HepG2 (cell line): ENCODE measurements at regions not wholly inside any gene's neighbourhood (a gene's known extent, or its start where the extent isn't known, plus 50 kb on each side); places are given as distances from the start of the nearest gene placed in this dataset.

Source experiments
- ATAC-seq: fragments of 200-7000 bp; cut with Tn5 transposase; 3 replicates; pipeline ENCODE4 v1.9.1; 2020; ENCODE audit warnings: mild to moderate bottlenecking, moderate library complexity
- BruUV-seq: library from RNA; stranded (reverse); fragments of 400-500 nt; replicated peaks from 2 replicates; lab custom pipeline; 2021; lab: Mats Ljungman, UMichigan
- CTCF ChIA-PET: fragments of 300-600 bp; formaldehyde crosslinking; extraction: SDS; loops from one replicate; lab custom pipeline; 2021; ENCODE audit warnings: low total read pairs, inconsistent platforms, low intra/inter-chr PET ratio; lab: Yijun Ruan, JAX
- POLR2A ChIA-PET: fragments of 350-600 bp; sonication (Branson Sonifier 250); formaldehyde crosslinking; loops from one replicate; lab custom pipeline; 2020; ENCODE audit warnings: antibody characterized with exemption, inconsistent platforms; lab: Yijun Ruan, JAX
- DNase-seq: peaks from one replicate; pipeline ENCODE4 v3.0.0-alpha.2; 2015; ENCODE audit warnings: low spot score
- FAIRE-seq: peaks from 3 replicates; lab custom pipeline; 2011; peaks lifted over from hg19 to GRCh38; lab: Jason Lieb, UNC
- H2AFZ ChIP-seq: one replicate; pipeline ENCODE4 v1.6.1; 2011; ENCODE audit warnings: low read length, inconsistent platforms
- H3K27ac ChIP-seq: fragments of 300-600 bp; 3 replicates; pipeline ENCODE4 v1.8.0; 2011; ENCODE audit warnings: mixed run types, mild to moderate bottlenecking, mixed read lengths, low read length, inconsistent platforms; ENCODE audit not compliant: insufficient read depth; ENCODE audit errors: extremely low read length
- H3K27me3 ChIP-seq, 2 experiments: fragments of 200-600 bp in 1 of 2; 2 replicates in 1 of 2; 3 replicates in 1 of 2; pipeline versions ENCODE4 v1.6.0 to v1.8.0; 2011; ENCODE audit warnings: low read length in 2 of 2, mild to moderate bottlenecking in 2 of 2, moderate library complexity in 2 of 2, inconsistent platforms in 1 of 2; ENCODE audit not compliant: insufficient read depth in 2 of 2, control insufficient read depth in 1 of 2
- H3K36me3 ChIP-seq, 2 experiments: fragments of 200-600 bp in 1 of 2; replicated peaks in 1 of 2; 2 replicates in 1 of 2; 3 replicates in 1 of 2; pipeline versions ENCODE4 v1.5.1 to v1.8.0; 2011; ENCODE audit warnings: low read length in 2 of 2, inconsistent platforms in 1 of 2; ENCODE audit not compliant: insufficient read depth in 2 of 2, control insufficient read depth in 1 of 2
- H3K4me1 ChIP-seq: 2 replicates; pipeline ENCODE4 v1.5.1; 2012; ENCODE audit warnings: low read length, inconsistent platforms; ENCODE audit not compliant: insufficient read depth
- H3K4me2 ChIP-seq: 2 replicates; pipeline ENCODE4 v1.6.0; 2011; ENCODE audit warnings: low read depth, low read length, inconsistent platforms
- H3K4me3 ChIP-seq, 3 experiments: fragments of 200-600 bp in 1 of 3; sonication (generic), shearing (Covaris generic) in 1 of 3; replicated peaks in 1 of 3; 2 replicates each; pipeline ENCODE4 v1.5.1; 2011 to 2016; ENCODE audit warnings: low read length in 3 of 3, inconsistent platforms in 2 of 3, low read depth in 2 of 3, mild to moderate bottlenecking in 2 of 3, control low read depth in 1 of 3, mixed read lengths in 1 of 3; ENCODE audit not compliant: insufficient read depth in 1 of 3
- H3K79me2 ChIP-seq: one replicate; pipeline ENCODE4 v1.6.1; 2011; ENCODE audit warnings: low read length, inconsistent platforms; ENCODE audit not compliant: insufficient read depth
- H3K9ac ChIP-seq: 2 replicates; pipeline ENCODE4 v1.6.0; 2011; ENCODE audit warnings: mild to moderate bottlenecking, low read depth, low read length, inconsistent platforms; ENCODE audit not compliant: insufficient read depth
- H3K9me3 ChIP-seq: 2 replicates; pipeline ENCODE4 v1.5.1; 2012; ENCODE audit warnings: mild to moderate bottlenecking, low read length
- H4K20me1 ChIP-seq: 2 replicates; pipeline ENCODE4 v1.6.0; 2011; ENCODE audit warnings: inconsistent platforms, mild to moderate bottlenecking, low read length, moderate library complexity; ENCODE audit not compliant: insufficient read depth
- AGO1 ChIP-seq: fragments of 200-400 bp; formaldehyde crosslinking; IDR thresholded peaks from 2 replicates; pipeline ENCODE4 v1.6.1; 2017; ENCODE audit warnings: mild to moderate bottlenecking, low read depth, low read length, moderate library complexity; ENCODE audit not compliant: poor library complexity, severe bottlenecking
- BHLHE40 ChIP-seq: IDR thresholded peaks from 2 replicates; pipeline ENCODE4 v1.6.1; 2011; ENCODE audit warnings: low read length, improper control_type of control experiment
- DNMT1 ChIP-seq: sonication (generic); formaldehyde crosslinking; IDR thresholded peaks from 2 replicates; pipeline ENCODE4 v1.5.1; 2020; ENCODE audit warnings: mild to moderate bottlenecking, missing genetic modification reagents
- FOSL2 ChIP-seq: sonication (generic); formaldehyde crosslinking; IDR thresholded peaks from 2 replicates; pipeline ENCODE4 v1.4.0; 2020; ENCODE audit warnings: missing genetic modification reagents
- HNF4A ChIP-seq: sonication (generic); formaldehyde crosslinking; IDR thresholded peaks from 2 replicates; pipeline ENCODE4 v1.4.0; 2020; ENCODE audit warnings: missing genetic modification reagents
- HNRNPL ChIP-seq: fragments of 200-400 bp; formaldehyde crosslinking; IDR thresholded peaks from 2 replicates; pipeline ENCODE4 v1.6.1; 2017; ENCODE audit warnings: mild to moderate bottlenecking, low read depth, low read length
- KDM3A ChIP-seq: IDR thresholded peaks from 2 replicates; pipeline ENCODE4 v1.6.1; 2018; ENCODE audit warnings: low read depth, missing compliant biosample characterization
- KLF6 ChIP-seq: IDR thresholded peaks from 2 replicates; pipeline ENCODE4 v1.8.0; 2016; ENCODE audit warnings: missing biosample characterization, missing genetic modification reagents
- MIXL1 ChIP-seq: IDR thresholded peaks from 2 replicates; pipeline ENCODE4 v1.6.1; 2016
- NPAS2 ChIP-seq: sonication (generic); formaldehyde crosslinking; IDR thresholded peaks from 2 replicates; pipeline ENCODE4 v1.8.0; 2022; ENCODE audit warnings: mild to moderate bottlenecking, missing genetic modification reagents, borderline replicate concordance
- RARA ChIP-seq: IDR thresholded peaks from 2 replicates; pipeline ENCODE4 v1.6.1; 2016; ENCODE audit warnings: missing genetic modification reagents, missing compliant biosample characterization
- RORA ChIP-seq: sonication (generic); formaldehyde crosslinking; IDR thresholded peaks from 2 replicates; pipeline ENCODE4 v1.5.0; 2020; ENCODE audit warnings: mild to moderate bottlenecking, missing genetic modification reagents, moderate library complexity
- TCF7 ChIP-seq: sonication (generic); IDR thresholded peaks from 2 replicates; pipeline ENCODE4 v1.6.1; 2016; ENCODE audit warnings: antibody characterized with exemption, low read depth
- TFDP2 ChIP-seq: sonication (generic); formaldehyde crosslinking; IDR thresholded peaks from 2 replicates; pipeline ENCODE4 v1.4.0; 2020; ENCODE audit warnings: missing genetic modification reagents
- TRIM24 ChIP-seq: sonication (generic); formaldehyde crosslinking; IDR thresholded peaks from 2 replicates; pipeline ENCODE4 v1.8.0; 2022; ENCODE audit warnings: mild to moderate bottlenecking, missing genetic modification reagents
- ZBTB34 ChIP-seq: sonication (generic); formaldehyde crosslinking; IDR thresholded peaks from 2 replicates; pipeline ENCODE4 v1.8.0; 2022; ENCODE audit warnings: mild to moderate bottlenecking, missing genetic modification reagents
- ZBTB38 ChIP-seq: sonication (generic); formaldehyde crosslinking; IDR thresholded peaks from 2 replicates; pipeline ENCODE4 v1.5.1; 2020; ENCODE audit warnings: mild to moderate bottlenecking, missing genetic modification reagents
- ZFP36L1 ChIP-seq: sonication (generic); formaldehyde crosslinking; IDR thresholded peaks from 2 replicates; pipeline ENCODE4 v1.8.0; 2022; ENCODE audit warnings: mild to moderate bottlenecking, missing genetic modification reagents, moderate library complexity
- ZFP36L2 ChIP-seq: sonication (generic); formaldehyde crosslinking; IDR thresholded peaks from 2 replicates; pipeline ENCODE4 v1.4.0; 2020; ENCODE audit warnings: missing genetic modification reagents
- ZIK1 ChIP-seq: sonication (generic); formaldehyde crosslinking; IDR thresholded peaks from 2 replicates; pipeline ENCODE4 v1.5.0; 2020; ENCODE audit warnings: mild to moderate bottlenecking, low read depth, missing genetic modification reagents, borderline replicate concordance
- ZMYM2 ChIP-seq: sonication (generic); formaldehyde crosslinking; IDR thresholded peaks from 2 replicates; pipeline ENCODE4 v1.8.0; 2022; ENCODE audit warnings: mild to moderate bottlenecking, missing genetic modification reagents
- ZNF136 ChIP-seq: sonication (generic); formaldehyde crosslinking; IDR thresholded peaks from 2 replicates; pipeline ENCODE4 v1.8.1; 2022; ENCODE audit warnings: low read depth, mild to moderate bottlenecking, moderate library complexity, missing genetic modification reagents
- ZNF615 ChIP-seq: sonication (generic); formaldehyde crosslinking; IDR thresholded peaks from 2 replicates; pipeline ENCODE4 v1.5.0; 2020; ENCODE audit warnings: mild to moderate bottlenecking, missing genetic modification reagents, borderline replicate concordance
- ZNF7 ChIP-seq: IDR thresholded peaks from 2 replicates; pipeline ENCODE4 v1.6.1; 2016; ENCODE audit warnings: missing biosample characterization, missing genetic modification reagents
- ZNF766 ChIP-seq: sonication (generic); formaldehyde crosslinking; IDR thresholded peaks from 2 replicates; pipeline ENCODE4 v1.5.0; 2020; ENCODE audit warnings: missing genetic modification reagents, borderline replicate concordance
- ZNF790 ChIP-seq: sonication (generic); formaldehyde crosslinking; IDR thresholded peaks from 2 replicates; pipeline ENCODE4 v1.8.0; 2022; ENCODE audit warnings: missing genetic modification reagents, mild to moderate bottlenecking, borderline replicate concordance
- WGBS: methylation state at CpG from one replicate; pipeline ENCODE4 v1.1.6; 2017; ENCODE audit warnings: low lambda C conversion rate; 5-methylcytosine and 5-hydroxymethylcytosine counted together
- in situ Hi-C: cut with HindIII; loops from 2 replicates; pipeline ENCODE4 v1.10.0; 2017; ENCODE audit warnings: low pct_unique_long_range_greater_than_20kb; ENCODE audit not compliant: extremely low pct_ligation_motif_present
- intact Hi-C: fragments of 100-400 bp; cut with micrococcal nuclease; formaldehyde crosslinking; loops from one replicate; pipeline ENCODE4 v1.10.0; 2022; ENCODE audit not compliant: unreplicated experiment

GRCh38 chrX:122344816-122345215, 839.3 kb upstream of the GRIA3 start (continued):
- TF ChIP-seq FOSL2, result no peak
- TF ChIP-seq TFDP2 (CRISPR knock-in tag), result no peak
- no peak for TF ChIP-seq ZIK1 (CRISPR knock-in tag)
- TF ChIP-seq NPAS2, result no peak
- no peak for TF ChIP-seq KLF6 (CRISPR knock-in tag)
- TF ChIP-seq ZFP36L1 (CRISPR knock-in tag), result no peak
- no peak for TF ChIP-seq DNMT1 (CRISPR knock-in tag)
- TF ChIP-seq KDM3A (CRISPR knock-in tag), result no peak

GRCh38 chrX:122363112-122363795, 820.8 kb upstream of the GRIA3 start:
- Histone ChIP-seq H3K4me2 (no peak overlapping the region), H3K27me3 (no peaks in the 10 kb centered on the region), H3K79me2 (no peaks in the 10 kb centered on the region), H3K9me3 (peaks cover 17% of the 10 kb centered on the region; the same call in 1 of the 2 replicates), H4K20me1 (no peaks in the 10 kb centered on the region), H3K4me3 (no peak overlapping the region), H3K4me1 (no peaks in the 10 kb centered on the region), H3K27ac (no peak overlapping the region), H3K36me3 (no peaks in the 10 kb centered on the region), H2AFZ (no peak overlapping the region), H3K9ac (no peak overlapping the region)
- FAIRE-seq (no peak), ATAC-seq (no peak), DNase-seq (no peak)
- CTCF ChIA-PET, result no interaction called here
- POLR2A ChIA-PET, result no interaction called here
- in situ Hi-C loops, result no loop called here
- intact Hi-C loops, result no loop called here
- WGBS, result no CpG with 5 or more reads among the region's 9 CpGs
- TF ChIP-seq ZBTB34 (no peak), HNRNPL (no peak), ZBTB38 (CRISPR knock-in tag) (no peak), ZNF766 (CRISPR knock-in tag) (no peak), ZNF790 (CRISPR knock-in tag) (no peak), MIXL1 (CRISPR knock-in tag) (no peak), RORA (CRISPR knock-in tag) (no peak), RARA (no peak), ZFP36L2 (CRISPR knock-in tag) (no peak), TRIM24 (CRISPR knock-in tag) (no peak), ZNF7 (CRISPR knock-in tag) (no peak), ZNF615 (CRISPR knock-in tag) (no peak), BHLHE40 (no peak), AGO1 (no peak), ZNF136 (no peak), HNF4A (CRISPR knock-in tag) (no peak), TCF7 (no peak), ZMYM2 (CRISPR knock-in tag) (no peak)
- no TSS peak for BruUV-seq
